A673 (cell line): ENCODE measurements at regions not wholly inside any gene's neighbourhood (a gene's known extent, or its start where the extent isn't known, plus 50 kb on each side); places are given as distances from the start of the nearest gene placed in this dataset.

Experiments
- BruUV-seq: library from RNA; stranded (reverse); fragments of 400-500 nt; replicated peaks from 2 replicates; lab custom pipeline; 2021; lab: Mats Ljungman, UMichigan
- CTCF ChIA-PET: fragments of 300-600 bp; sonication (Branson Sonifier 250); formaldehyde crosslinking; loops from one replicate; lab custom pipeline; 2022; ENCODE audit warnings: antibody characterized with exemption; lab: Charles Lee
- POLR2A ChIA-PET: fragments of 300-600 bp; sonication (Branson Sonifier 250); formaldehyde crosslinking; loops from one replicate; lab custom pipeline; 2022; ENCODE audit warnings: antibody characterized with exemption; ENCODE audit not compliant: low non-redundant PET; lab: Charles Lee
- DNase-seq: peaks from one replicate; pipeline ENCODE4 v3.0.0-alpha.2; 2015; ENCODE audit warnings: low spot score
- H3K27ac ChIP-seq: fragments of 200-600 bp; sonication (generic); 2 replicates; pipeline ENCODE4 v1.5.1; 2016; ENCODE audit warnings: mixed run types, low read depth, mild to moderate bottlenecking, mixed read lengths, antibody characterized with exemption, low read length; ENCODE audit not compliant: poor library complexity, severe bottlenecking
- H3K27me3 ChIP-seq: fragments of 200-600 bp; sonication (generic); replicated peaks from 2 replicates; pipeline ENCODE4 v1.6.1; 2017; ENCODE audit warnings: mixed run types, low read depth, mild to moderate bottlenecking, mixed read lengths, antibody characterized with exemption, low read length; ENCODE audit not compliant: insufficient read depth, poor library complexity
- H3K36me3 ChIP-seq: fragments of 200-600 bp; sonication (generic); 2 replicates; pipeline ENCODE4 v1.6.1; 2016; ENCODE audit warnings: mixed run types, mild to moderate bottlenecking, mixed read lengths, antibody characterized with exemption, low read length; ENCODE audit not compliant: insufficient read depth, poor library complexity, severe bottlenecking
- H3K4me1 ChIP-seq: fragments of 200-600 bp; sonication (generic); 2 replicates; pipeline ENCODE4 v1.6.1; 2017; ENCODE audit warnings: mixed run types, mild to moderate bottlenecking, mixed read lengths, antibody characterized with exemption, low read length; ENCODE audit not compliant: insufficient read depth, poor library complexity, severe bottlenecking
- H3K4me3 ChIP-seq: fragments of 200-600 bp; sonication (generic); 2 replicates; pipeline ENCODE4 v1.5.1; 2016; ENCODE audit warnings: low read depth, mixed run types, mild to moderate bottlenecking, mixed read lengths, low read length; ENCODE audit not compliant: poor library complexity, severe bottlenecking
- H3K9me3 ChIP-seq: fragments of 200-600 bp; sonication (generic); 2 replicates; pipeline ENCODE4 v1.6.1; 2016; ENCODE audit warnings: mixed run types, low read depth, mild to moderate bottlenecking, mixed read lengths, antibody characterized with exemption, low read length; ENCODE audit not compliant: poor library complexity, severe bottlenecking
- CTCF ChIP-seq: fragments of 300-800, 200-600 bp; sonication (generic); conservative IDR thresholded peaks from 2 replicates; pipeline ENCODE4 v1.5.1; 2017; ENCODE audit warnings: low read depth, mild to moderate bottlenecking, antibody characterized with exemption, low read length, moderate library complexity, mixed read lengths
- EZH2 ChIP-seq: fragments of 200-600 bp; sonication (generic); IDR thresholded peaks from 2 replicates; pipeline ENCODE4 v1.6.1; 2017; ENCODE audit warnings: borderline replicate concordance, low read depth, mild to moderate bottlenecking, mixed read lengths, antibody characterized with exemption, low read length; ENCODE audit not compliant: poor library complexity, severe bottlenecking
- intact Hi-C: fragments of 100-400 bp; cut with micrococcal nuclease; formaldehyde crosslinking; loops from one replicate; pipeline ENCODE4 v1.10.0; 2022; ENCODE audit not compliant: unreplicated experiment

DNA sequence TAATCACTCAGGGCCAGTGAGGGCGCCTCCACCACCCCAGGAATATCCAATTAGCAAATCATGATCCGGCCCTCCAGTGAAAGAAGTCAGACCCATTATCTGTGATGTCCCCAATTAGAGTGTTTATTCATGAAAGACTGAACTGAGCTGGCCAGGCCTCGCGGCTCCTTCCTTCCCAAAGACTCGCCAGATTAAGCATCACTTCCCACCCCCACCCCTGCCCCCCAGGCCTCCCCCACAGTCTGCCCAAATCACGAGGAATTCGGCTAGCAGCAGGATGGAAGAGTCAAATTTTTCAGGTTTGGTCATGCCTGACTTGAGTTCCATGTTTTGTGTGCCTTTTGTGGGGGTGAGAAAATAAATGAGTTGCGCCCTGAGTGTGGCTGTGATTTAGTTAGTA, 298.4 kb upstream of the SALL1 start:
- H3K36me3 ChIP-seq, result no peaks in the 10 kb centered on the region
- H3K9me3 ChIP-seq, result no peaks in the 10 kb centered on the region
- H3K4me1 ChIP-seq, result no peaks in the 10 kb centered on the region
- H3K27me3 ChIP-seq, result no peaks in the 10 kb centered on the region
- H3K4me3 ChIP-seq, result no peak overlapping the region
- no peak for TF ChIP-seq CTCF
- TF ChIP-seq EZH2, result no peak
- ChIA-PET CTCF (no interaction called here), POLR2A (no interaction called here)
- intact Hi-C loops, result no loop called here
- H3K27ac ChIP-seq, result no peak overlapping the region
- DNase-seq, result no peak
- no TSS peak for BruUV-seq

DNA sequence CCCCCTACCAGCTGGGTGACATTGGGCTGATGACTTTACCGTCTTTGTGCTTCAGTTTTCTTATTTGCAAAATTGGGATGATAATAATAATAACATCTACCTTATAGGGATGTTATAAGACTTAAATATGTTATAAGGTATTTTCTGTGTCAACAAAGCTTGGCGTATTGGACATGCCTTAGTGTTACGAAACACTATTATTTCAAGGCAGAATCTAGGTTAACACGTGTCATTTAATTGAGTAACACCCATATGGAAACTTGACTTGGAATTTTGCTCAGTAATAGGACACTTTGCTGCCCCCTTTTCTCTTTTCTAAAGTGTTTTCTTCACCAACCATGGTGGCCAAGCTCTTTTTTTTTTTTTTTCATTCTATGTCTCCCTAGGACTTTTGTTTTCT, 294.2 kb upstream of the SALL1 start:
- no peak overlapping the region for H3K27ac ChIP-seq
- H3K4me1 ChIP-seq, result peaks cover 23% of the 10 kb centered on the region
- intact Hi-C loops, result no loop called here
- H3K36me3 ChIP-seq, result no peaks in the 10 kb centered on the region
- no peak overlapping the region for H3K4me3 ChIP-seq
- POLR2A ChIA-PET, result no interaction called here
- no peaks in the 10 kb centered on the region for H3K9me3 ChIP-seq
- BruUV-seq, result no TSS peak
- CTCF ChIA-PET, result no interaction called here
- H3K27me3 ChIP-seq, result no peaks in the 10 kb centered on the region
- TF ChIP-seq EZH2 (no peak), CTCF (no peak)
- no peak for DNase-seq

- CTCF ChIA-PET, result no interaction called here
- intact Hi-C loops, result no loop called here
- POLR2A ChIA-PET, result no interaction called here
- Histone ChIP-seq H3K27ac (no peak overlapping the region), H3K36me3 (no peaks in the 10 kb centered on the region), H3K4me3 (no peak overlapping the region), H3K27me3 (no peaks in the 10 kb centered on the region), H3K4me1 (peaks cover 30% of the 10 kb centered on the region), H3K9me3 (no peaks in the 10 kb centered on the region)
- DNase-seq, result no peak
- no peak for TF ChIP-seq CTCF
- TF ChIP-seq EZH2, result no peak
- no TSS peak for BruUV-seq
These were observed 292.9 kb upstream of the SALL1 start for GRCh38 chr16:51443934-51444333.
